ENCODE measurements at regions not wholly inside any gene's neighbourhood (a gene's known extent, or its start where the extent isn't known, plus 50 kb on each side); places are given as distances from the start of the nearest gene placed in this dataset.
"Not testable (repeated sequence)": the region's sequence is repeated elsewhere in the genome, so short reads cannot be mapped to it uniquely, and the experiment has no call there.

DNA sequence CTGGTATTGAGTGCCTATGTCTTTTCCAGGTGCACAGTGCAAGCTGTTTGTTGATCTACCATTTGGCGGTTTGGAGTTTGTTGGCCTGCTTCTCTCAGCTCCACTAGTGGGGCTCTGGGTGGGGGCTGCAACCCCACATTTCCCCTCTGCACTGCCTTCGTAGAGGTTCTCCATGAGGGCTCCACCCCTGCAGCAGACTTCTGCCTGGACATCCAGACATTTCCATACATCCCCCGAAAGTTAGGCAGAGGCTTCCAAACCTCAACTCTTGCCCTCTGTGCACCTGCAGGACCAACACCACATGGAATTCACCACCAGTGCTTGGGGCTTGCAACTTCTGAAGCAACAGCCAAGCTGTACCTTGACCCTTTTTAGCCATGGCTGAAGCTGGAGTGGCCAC lies 1024.1 kb downstream of the TMTC2 start:
- no peak for DNase-seq

DNA sequence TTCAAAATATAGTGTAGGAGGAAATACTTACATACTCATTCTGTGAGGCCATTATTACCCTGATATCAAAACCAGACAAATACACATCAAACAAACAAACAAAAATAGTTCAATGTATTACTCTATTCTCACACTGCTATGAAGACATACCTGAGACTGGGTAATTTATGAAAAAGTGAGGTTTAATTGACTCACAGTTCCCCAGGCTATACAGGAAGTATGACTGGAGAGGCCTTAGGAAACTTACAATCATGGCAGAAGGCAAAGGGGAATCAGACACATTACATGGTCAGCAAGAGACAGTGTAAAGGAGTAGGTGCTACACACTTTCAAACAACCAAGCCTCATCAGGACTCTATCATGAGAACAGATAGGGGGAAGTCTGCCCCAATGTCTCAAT lies 1023.2 kb downstream of the TMTC2 start:
- DNase-seq, result no peak

DNA sequence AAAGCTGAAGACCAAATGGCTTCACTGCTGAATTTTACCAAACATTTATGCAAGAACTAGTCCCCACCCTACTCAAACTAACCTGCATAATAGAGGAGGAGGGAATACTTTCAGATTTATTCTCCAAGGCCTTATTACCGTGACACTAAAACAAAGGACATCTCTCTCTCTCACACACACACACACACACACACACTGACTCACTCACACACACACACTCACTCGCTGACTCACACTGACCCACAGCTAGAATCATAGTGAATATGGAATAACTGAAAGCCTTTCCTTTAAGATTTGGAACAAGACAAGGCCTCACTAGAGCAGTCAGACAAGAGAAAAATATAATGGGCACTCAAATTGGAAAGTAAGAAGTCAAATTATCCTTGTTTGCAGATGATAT lies 1014.1 kb downstream of the TMTC2 start:
- DNase-seq, result no peak

DNA sequence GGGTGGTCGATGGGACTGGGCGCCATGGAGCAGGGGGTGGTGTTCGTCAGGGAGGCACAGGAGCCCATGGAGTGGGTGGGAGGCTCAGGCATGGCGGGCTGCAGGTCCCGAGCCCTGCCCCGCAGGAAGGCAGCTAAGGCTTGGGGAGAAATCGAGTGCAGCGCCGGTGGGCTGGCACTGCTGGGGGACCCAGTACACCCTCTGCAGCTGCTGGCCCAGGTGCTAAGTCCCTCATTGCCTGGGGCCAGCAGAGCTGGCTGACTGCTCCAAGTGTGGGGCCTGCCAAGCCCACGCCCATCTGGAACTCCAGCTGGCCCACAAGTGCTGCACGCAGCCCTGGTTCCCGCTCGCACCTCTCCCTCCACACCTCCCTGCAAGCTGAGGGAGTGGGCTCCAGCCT lies 1009.6 kb downstream of the TMTC2 start:
- not testable (repeated sequence) for DNase-seq

DNA sequence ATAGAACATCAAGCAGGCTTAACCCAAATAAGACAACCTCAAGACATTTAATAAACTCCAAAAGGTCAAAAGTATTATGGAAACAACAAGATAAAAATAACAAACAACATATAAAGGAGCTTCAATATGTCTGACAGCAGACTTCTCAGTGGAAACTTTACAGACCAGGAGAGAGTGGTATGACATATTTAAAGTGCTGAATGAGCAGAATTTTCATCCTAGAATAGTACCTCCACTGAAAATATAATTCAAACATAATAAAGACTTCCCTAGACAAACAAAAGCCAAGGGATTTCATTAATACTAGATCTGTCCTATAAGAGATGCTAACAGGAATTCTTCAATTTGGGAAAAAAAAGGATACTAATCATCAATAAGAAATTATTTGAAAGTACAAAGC lies 1005.0 kb downstream of the TMTC2 start:
- DNase-seq, result no peak

DNA sequence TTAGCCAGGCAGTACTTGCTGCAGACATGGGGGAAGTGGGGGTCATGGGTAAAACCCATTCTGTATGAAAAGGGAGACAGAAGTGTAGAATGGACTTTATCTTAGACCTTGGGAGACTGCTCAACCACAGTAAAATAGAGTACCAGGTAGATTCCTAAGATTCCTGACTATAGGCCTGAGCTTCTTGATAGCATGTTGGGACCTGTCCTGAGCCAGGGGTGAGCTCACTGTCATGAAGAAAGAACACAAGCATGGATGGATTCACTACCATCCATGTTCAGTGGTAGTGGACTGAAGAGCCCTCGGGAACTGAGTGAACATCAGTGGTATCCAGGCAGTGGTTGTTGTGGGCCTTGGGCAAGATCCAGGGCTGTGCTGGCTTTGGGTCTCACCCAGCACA lies 1003.8 kb downstream of the TMTC2 start:
- DNase-seq, result no peak

DNA sequence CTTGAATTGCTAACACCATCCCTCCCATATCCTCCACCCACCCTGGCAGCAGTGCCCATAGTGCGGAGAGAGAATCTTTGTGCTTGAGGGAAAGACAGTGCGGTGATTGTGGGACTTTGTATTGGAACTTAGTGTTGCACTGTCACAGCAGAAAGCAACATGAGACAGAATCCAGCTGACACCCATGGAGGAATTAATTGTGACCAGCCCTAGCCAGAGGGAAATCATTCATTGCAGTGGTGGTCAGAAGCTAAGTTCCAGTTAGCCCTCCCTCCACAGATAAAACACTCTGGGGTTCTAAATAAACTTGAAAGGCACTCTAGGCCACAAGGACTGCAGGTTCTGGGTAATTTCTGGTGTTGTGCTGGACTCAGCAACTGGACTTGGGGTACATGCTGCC lies 1002.6 kb downstream of the TMTC2 start:
- DNase-seq, result no peak

DNA sequence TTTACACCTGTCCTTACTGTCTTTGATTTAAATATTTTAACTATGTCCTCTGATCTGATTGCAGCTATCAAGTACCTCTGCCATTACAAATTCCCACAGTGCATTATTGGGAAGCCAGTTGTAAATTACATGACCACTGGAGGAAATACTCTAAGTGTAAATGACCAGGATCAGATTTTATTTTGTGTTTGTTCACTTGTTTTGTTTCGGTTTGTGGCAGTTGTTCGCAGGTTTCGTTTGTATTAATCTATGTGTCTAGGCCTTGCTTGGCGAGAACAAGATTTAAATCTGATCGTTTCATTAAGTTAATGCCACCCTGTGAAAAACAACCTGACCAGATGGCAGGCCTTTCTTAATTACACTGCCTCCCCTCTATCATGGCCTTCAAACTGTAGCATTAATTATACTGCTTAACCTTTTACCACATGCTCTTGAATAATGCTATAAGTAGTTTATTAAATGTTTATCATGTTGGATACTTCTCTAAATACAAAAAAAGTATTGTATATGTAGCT lies 990.1 kb downstream of the TMTC2 start:
- no peak for DNase-seq

DNA sequence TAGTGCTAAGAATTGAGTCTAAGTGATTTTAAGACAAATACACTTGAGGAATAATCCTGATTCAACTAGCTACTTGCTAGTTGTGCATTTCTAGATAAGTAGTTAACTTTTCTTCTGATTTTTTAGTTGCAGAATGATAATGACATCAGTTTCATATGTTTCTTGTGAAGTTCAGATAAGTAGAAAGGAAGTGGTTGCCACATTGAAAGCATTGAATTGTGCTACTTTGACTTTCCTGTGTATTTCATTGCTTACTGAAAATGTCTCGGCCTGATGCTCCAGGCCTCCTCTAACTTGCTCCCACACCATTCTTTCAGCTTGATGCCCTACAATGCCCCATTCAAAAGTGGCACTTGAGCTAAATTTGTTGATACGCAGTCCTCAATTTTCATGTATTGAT lies 980.0 kb downstream of the TMTC2 start:
- no peak for DNase-seq

DNA sequence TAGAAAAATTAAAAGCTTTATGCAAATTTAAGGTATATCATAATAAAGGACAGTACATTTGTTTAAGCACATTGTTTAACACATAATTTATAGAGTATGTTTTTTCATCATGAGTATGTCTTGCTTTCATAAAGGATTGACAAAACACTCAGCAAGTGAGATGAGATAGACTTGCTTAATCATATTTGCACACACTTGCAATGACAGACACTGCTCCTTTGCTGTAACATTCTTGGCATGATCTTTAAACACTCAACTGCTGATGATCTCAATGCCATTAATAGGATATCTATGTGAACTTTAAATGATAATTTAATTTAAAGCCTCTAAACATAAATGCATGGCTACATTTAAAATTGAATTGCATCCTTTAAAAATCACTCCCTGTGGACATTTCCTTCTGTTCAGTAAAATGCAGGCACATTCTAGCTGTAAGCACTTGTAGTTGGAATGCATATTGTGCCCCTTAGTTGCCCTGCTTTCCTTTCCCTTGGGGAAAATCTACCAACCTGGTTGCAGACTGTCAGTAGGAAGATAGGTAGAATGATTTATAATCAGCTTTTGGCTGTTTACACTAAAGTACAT lies 979.0 kb downstream of the TMTC2 start:
- no peak for DNase-seq

DNA sequence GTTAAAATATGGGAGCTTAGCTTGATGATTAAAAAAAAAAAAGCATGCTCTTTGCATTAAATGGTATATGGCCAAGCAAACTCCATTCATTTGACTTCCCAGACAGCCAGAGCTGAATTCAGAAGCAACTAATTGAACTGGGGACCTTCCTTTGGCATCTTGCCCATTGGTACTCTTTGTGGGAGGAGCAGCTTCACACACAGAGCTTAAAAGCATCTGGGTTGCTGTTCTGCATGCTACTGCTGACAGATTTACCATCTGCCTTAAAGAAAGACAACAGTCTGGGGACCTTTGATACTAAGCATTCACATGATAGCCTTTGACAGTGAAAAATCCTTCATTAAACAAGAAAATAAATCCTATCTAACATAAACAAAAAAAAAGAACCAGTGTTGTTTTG lies 977.9 kb downstream of the TMTC2 start:
- no peak for DNase-seq

DNA sequence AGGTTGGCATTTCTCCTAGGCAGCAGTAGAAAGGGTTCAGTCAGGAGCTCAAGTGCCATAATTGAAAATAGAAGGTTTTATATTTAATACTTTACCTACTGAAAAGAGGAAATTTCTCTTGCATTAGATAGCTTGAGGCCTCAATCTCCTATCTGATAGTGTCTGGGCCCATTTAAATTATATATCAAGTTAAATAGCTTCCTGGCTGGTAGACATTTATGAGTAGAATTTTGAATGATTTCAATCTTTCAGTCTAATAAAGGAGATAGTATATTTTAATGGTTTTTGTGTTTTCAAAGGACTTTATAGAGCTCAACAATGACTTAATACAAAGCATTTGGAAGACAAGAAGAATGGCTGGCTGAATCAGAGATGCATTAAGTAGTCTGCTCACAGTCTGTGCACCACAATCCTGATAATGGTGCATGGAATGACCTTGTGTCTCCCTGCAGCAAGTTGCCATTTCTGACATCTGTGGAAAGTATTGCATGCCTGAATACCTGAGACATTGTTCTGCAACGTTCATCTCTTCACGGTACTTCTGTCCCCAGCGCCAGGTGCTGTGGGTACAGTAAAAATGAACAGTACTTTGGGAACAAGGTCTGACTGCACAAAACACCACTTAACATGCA lies 974.1 kb downstream of the TMTC2 start:
- no peak for DNase-seq

DNA sequence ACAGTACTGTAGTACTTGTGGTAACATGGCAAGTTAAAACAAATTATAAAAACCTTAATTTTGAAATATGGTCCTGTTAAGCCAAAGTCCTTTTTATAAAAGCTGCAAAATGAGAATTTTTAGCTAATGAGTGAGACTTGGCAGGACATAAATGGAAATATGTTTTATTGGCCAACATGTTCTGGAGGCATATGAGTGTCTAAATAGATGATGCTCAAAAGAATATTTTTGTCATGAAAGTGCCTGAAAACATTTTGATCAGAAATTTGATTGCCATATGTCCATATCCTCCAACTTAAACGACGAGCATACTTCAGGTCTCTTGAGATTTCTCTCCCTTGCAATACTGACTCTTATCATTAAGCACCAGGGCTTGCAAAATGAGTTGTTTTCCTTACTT lies 972.6 kb downstream of the TMTC2 start:
- no peak for DNase-seq

DNA sequence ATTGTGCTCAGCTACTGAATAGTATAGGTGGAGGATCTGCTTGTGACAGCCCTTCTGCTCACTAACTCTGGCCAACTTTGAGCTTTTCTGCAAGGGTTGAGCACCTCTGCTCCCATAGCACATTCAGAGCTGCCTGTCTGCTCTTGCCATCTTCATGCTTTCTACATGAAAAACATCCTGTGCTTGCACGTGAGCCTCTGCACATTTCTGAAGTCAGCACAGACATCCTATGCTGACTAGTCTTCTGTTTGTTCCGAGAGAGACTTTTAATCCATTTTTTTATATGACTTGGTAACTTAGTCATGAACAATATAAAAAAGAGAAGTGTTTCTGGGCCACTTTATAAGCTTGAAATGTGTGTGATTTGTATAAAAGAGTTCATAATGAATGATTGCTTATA lies 969.3 kb downstream of the TMTC2 start:
- DNase-seq, result no peak

DNA sequence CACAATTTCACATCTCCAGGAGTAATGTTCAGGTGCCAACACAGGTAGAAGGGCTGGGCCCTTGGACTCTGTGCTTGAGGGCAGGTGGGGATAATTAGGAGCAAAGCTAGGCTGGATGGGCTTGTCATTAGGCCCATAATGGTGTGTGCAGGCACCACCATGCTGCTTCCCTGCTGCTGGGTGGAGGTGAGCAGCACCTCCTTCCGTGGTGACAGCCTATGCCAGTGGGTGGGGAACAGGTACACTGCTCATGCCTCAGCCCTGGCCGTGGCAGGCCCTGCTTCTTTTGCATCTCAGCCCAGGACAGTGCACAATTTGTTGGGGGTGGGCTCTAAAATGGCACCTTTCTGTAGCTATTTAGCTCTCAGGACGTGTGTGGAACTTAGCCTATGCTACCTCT lies 955.5 kb downstream of the TMTC2 start:
- no peak for DNase-seq

DNA sequence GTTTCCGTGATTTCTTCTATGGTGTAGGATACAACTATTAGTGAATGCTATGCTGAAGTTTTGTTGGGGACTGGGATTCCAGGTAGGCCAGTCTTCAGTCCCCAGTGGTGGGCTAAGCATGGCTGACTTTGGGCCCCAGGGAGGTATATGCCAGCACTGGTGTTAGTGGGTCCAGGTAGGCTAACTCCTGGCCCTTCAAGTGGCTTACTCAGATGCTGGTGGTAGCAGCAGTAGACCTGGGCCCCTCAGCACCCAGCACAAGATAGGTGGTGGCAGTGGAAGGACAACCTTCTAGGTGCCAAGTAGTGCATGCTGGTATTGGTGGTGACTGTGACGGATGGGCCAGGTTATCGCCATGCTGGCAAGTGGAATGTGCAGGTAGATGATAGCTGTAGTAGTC lies 955.1 kb downstream of the TMTC2 start:
- DNase-seq, result no peak

DNA sequence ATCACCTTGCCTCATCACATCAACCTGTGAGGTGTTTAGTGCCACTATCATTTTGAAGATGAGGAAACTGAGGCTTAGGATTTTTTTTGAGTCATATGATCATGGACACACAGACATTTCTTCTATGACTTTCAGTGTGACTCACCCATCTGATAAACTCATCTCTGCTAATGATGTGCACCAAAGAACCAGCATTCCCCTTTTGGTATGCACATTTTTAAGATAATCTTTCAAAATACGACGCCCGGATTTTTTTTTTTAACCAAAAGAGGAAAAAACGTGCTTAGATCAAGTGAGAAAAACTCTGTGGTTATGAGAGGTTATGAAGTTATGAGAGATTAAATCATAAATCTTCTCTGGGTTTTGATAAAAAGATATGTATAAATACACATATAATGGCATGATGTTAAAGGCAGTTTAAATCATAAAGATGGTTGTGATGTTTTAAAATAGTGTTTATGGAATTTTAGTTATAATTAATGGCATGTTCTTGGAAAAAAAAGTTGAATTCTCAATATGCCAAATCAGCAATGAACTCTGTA lies 948.1 kb downstream of the TMTC2 start:
- no peak for DNase-seq

DNA sequence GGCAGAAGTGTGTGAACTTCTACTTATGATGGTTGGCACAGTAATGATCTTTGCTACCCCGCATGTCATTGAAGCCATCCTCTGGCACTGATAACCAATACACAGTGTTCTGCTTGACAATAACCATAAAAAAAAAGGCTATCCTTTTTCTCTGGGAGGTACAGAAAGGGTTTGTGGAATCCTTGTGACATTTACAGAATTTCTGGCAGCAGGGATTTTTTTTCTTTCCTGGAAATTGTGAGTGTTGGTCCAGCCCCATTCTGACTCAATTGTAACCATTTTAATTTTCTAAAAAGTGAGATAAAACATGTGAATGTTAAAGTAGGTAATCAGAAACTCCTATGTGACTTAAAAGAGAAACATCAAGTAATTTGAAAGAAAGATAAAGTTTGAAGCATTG lies 943.8 kb downstream of the TMTC2 start:
- peak; percentile 13 for DNase-seq

DNA sequence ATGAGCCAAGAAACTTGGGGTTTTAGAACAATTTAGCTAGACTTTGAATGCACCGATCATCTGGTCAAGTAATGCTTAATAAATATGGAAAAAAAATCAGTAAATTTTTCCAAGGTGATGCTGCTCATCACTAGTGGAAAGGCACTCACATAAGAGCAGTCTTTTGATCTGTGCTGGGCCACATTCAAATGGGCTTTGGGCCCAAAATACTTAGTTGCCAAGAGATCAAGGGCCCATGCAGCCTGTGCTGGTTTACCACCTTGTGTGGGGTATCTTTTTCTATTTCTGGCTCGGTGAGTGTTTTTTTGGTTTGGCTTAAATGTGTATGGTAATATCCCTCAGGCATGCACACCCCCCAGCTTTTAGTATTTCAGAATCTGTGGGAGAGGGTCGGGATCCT lies 943.2 kb downstream of the TMTC2 start:
- peak; percentile 28 for DNase-seq

DNA sequence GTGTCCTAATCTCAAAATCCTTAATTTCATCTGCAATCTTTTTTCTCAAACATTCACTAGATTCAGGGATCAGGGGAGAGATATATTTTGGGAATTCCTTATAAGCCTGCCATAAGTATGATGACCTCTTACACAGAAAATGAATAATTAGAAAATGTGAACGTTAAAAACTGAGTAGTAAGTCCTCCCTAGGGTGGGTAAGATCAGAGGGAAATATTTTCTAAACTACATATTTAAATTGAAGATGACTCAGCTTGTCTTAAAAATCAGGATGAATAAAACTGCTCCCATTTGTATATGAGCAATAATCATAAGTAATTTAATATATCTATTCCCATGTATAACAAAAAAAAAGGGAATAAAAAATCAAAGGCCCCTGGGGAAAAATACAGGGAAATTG lies 935.5 kb downstream of the TMTC2 start:
- DNase-seq, result no peak

DNA sequence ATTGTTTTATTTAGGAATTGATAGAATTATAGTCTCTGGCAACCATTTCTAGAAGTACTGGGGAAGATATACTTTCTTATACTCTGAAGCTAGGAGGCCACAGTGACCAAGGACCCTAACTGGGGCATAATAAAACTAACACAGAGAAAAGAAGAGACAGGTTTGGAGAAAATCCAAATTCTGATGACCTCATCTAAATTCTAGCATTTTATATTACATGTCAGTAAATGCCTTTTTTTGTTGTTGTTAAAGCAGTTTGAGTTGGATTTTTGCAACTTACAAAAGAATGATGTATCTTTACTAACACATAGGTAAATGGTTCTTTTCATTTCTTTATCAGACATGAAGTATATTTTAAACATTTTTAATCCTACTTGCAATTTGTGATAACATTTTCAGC lies 933.3 kb downstream of the TMTC2 start:
- no peak for DNase-seq

DNA sequence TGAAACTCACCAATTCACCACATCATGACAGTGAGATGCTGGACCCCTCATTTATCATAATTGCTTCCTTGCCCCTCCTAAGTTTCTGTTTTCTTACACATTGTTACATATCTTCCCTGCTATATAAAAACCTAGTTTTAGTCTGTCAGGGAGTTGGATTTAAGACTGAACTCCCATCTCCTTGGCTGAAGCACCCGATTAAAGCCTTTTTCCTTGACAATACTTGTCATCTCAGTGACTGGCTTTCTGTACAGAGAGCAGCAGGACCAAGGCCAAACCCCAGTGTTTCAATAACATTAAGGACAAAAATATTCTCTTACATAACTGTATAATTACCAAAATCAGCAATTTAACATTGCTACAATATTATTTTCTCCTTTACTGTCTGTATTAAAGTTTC lies 928.4 kb downstream of the TMTC2 start:
- no peak for DNase-seq

DNA sequence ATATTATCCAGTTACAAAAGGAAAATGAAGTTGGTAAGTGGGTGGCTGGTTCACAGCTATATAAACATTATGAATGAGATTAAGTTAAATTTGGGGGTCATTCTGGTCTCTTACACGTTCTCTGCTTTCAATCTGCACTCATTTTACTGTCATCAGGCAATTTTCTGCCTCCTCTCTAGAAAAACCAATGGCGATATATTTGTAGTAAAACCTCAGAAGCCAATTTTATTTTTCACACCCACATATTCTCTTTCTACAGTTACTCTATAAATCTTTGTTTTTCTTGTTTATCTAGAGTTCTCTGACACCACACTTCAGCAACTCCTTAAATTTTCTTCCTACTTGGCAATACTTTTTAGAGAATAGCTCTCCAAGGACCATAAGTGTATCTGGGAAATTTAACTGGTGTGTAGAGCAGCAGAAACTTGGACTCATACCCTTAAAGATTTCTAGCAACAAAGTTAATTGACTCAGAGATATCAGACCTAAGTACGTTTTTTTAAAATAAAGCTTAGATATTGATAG lies 926.9 kb downstream of the TMTC2 start:
- DNase-seq, result peak; percentile 7

DNA sequence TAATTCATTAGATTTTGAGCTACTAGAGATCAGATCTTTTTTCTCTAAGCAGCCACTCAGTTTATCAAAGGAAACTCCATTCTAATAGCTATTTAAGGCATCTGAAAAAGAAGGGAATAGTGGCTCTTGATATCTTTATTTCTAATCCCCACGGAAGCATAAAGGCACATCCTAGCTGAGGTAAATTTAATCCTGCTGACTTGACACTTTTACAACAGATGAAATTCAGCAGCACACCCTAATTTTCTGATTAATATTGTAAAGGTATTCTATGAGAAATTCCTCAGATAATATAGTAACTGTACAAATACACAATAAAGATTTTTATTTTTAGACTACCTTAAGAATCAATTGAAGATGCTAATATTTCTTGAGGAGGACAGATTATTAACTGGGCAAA lies 916.4 kb downstream of the TMTC2 start:
- no peak for DNase-seq
